ENCODE measurements at regions not wholly inside any gene's neighbourhood (a gene's known extent, or its start where the extent isn't known, plus 50 kb on each side); places are given as distances from the start of the nearest gene placed in this dataset.

GRCh38 chr5:167230414-167230813, 1061.0 kb upstream of the WWC1 start:
- Histone ChIP-seq H2AFZ (ENCODE audit: low read length) (no peak overlapping the region), H3K79me2 (ENCODE audit: insufficient read depth, low read length) (no peaks in the 10 kb centered on the region), H3K4me1 (ENCODE audit: insufficient read depth, low read length) (no peaks in the 10 kb centered on the region), H3K9ac (ENCODE audit: insufficient read depth, low read depth, low read length) (no peak overlapping the region), H3K4me3 (replicated peaks in 1 of 3; ENCODE audit: insufficient read depth in 1 of 3, low read depth in 2 of 3, low read length in 3 of 3) (no peak overlapping the region), H3K9me3 (ENCODE audit: low read length) (peaks cover 51% of the 10 kb centered on the region), H4K20me1 (ENCODE audit: insufficient read depth, low read length) (no peaks in the 10 kb centered on the region), H3K27ac (ENCODE audit: extremely low read length, insufficient read depth, low read length) (no peak overlapping the region), H3K4me2 (ENCODE audit: low read depth, low read length) (no peak overlapping the region), H3K36me3 (replicated peaks in 1 of 2; ENCODE audit: control insufficient read depth in 1 of 2, insufficient read depth in 2 of 2, low read length in 2 of 2) (no peaks in the 10 kb centered on the region), H3K27me3 (ENCODE audit: control insufficient read depth in 1 of 2, insufficient read depth in 2 of 2, low read length in 2 of 2) (no peaks in the 10 kb centered on the region)
- WGBS (ENCODE audit: low lambda C conversion rate): 0% methylated on average over 1 of the region's 1 CpG
- DNase-seq (ENCODE audit: low spot score): no peak
- TF ChIP-seq MAFK (conservative IDR thresholded peaks at IDR 0.05 in 1 of 2, IDR thresholded peaks at IDR 0.05 in 1 of 2; ENCODE audit: low read length in 2 of 2): peak; percentile 42 to 64; a peak in 2 of 4 replicates
- no peak for TF ChIP-seq HOMEZ (CRISPR knock-in tag; IDR thresholded peaks at IDR 0.05; ENCODE audit: low read depth)
- TF ChIP-seq MAFF (IDR thresholded peaks at IDR 0.05; ENCODE audit: low read depth, low read length): peak; percentile 51
- no peak for ATAC-seq
- no TSS peak for BruUV-seq (replicated peaks)
- in situ Hi-C loops (cut with HindIII; ENCODE audit: extremely low pct_ligation_motif_present, low pct_unique_long_range_greater_than_20kb): no loop called here
- ChIA-PET POLR2A (no interaction called here), CTCF (ENCODE audit: low intra/inter-chr PET ratio, low total read pairs) (no interaction called here)
- FAIRE-seq: no peak
- intact Hi-C loops (cut with micrococcal nuclease; ENCODE audit: unreplicated experiment): no loop called here

- Histone ChIP-seq H3K27me3 (ENCODE audit: control insufficient read depth in 1 of 2, insufficient read depth in 2 of 2, low read length in 2 of 2) (no peaks in the 10 kb centered on the region), H3K4me2 (ENCODE audit: low read depth, low read length) (no peak overlapping the region), H2AFZ (ENCODE audit: low read length) (no peak overlapping the region), H3K79me2 (ENCODE audit: insufficient read depth, low read length) (no peaks in the 10 kb centered on the region), H3K36me3 (replicated peaks in 1 of 2; ENCODE audit: control insufficient read depth in 1 of 2, insufficient read depth in 2 of 2, low read length in 2 of 2) (no peaks in the 10 kb centered on the region), H3K9me3 (ENCODE audit: low read length) (peaks cover 42% of the 10 kb centered on the region), H3K27ac (ENCODE audit: extremely low read length, insufficient read depth, low read length) (no peak overlapping the region), H3K4me1 (ENCODE audit: insufficient read depth, low read length) (no peaks in the 10 kb centered on the region), H4K20me1 (ENCODE audit: insufficient read depth, low read length) (no peaks in the 10 kb centered on the region), H3K4me3 (replicated peaks in 1 of 3; ENCODE audit: insufficient read depth in 1 of 3, low read depth in 2 of 3, low read length in 3 of 3) (no peak overlapping the region), H3K9ac (ENCODE audit: insufficient read depth, low read depth, low read length) (no peak overlapping the region)
- ATAC-seq: no peak
- ChIA-PET POLR2A (no interaction called here), CTCF (ENCODE audit: low intra/inter-chr PET ratio, low total read pairs) (no interaction called here)
- in situ Hi-C loops (cut with HindIII; ENCODE audit: extremely low pct_ligation_motif_present, low pct_unique_long_range_greater_than_20kb): no loop called here
- BruUV-seq (replicated peaks): no TSS peak
- intact Hi-C loops (cut with micrococcal nuclease; ENCODE audit: unreplicated experiment): no loop called here
- FAIRE-seq: no peak
- TF ChIP-seq HIC2 (CRISPR knock-in tag; IDR thresholded peaks at IDR 0.05; ENCODE audit: low read depth): no peak
- no peak for TF ChIP-seq KLF9 (CRISPR knock-in tag; IDR thresholded peaks at IDR 0.05; ENCODE audit: low read depth)
- no peak for TF ChIP-seq ZNF274 (CRISPR knock-in tag; IDR thresholded peaks at IDR 0.05)
- 0 out of 2 replicates have a peak, but pooled peaks have one; percentile 6 for TF ChIP-seq ATF7 (IDR thresholded peaks at IDR 0.05)
- no peak for TF ChIP-seq ATF7 (CRISPR knock-in tag; IDR thresholded peaks at IDR 0.05)
- TF ChIP-seq KLF12 (CRISPR knock-in tag; IDR thresholded peaks at IDR 0.05; ENCODE audit: borderline replicate concordance): no peak
- peak; percentile 53; the same call in 1 of the 2 replicates for TF ChIP-seq CEBPB (IDR thresholded peaks at IDR 0.05; ENCODE audit: borderline replicate concordance, low read depth, low read length)
- TF ChIP-seq ZNF180 (CRISPR knock-in tag; IDR thresholded peaks at IDR 0.05; ENCODE audit: borderline replicate concordance, low read depth): no peak
- no peak for TF ChIP-seq CREM (IDR thresholded peaks at IDR 0.05)
- TF ChIP-seq CREM (CRISPR knock-in tag; IDR thresholded peaks at IDR 0.05): no peak
- no peak for TF ChIP-seq LCORL (IDR thresholded peaks at IDR 0.05)
- TF ChIP-seq LCORL (CRISPR knock-in tag; IDR thresholded peaks at IDR 0.05): no peak
- DNase-seq (ENCODE audit: low spot score): no peak
- WGBS (ENCODE audit: low lambda C conversion rate): 4% methylated on average over 3 of the region's 3 CpGs
Measured at GRCh38 chr5:167232675-167233311, 1058.7 kb upstream of the WWC1 start.
